ENCODE measurements at regions not wholly inside any gene's neighbourhood (a gene's known extent, or its start where the extent isn't known, plus 50 kb on each side); places are given as distances from the start of the nearest gene placed in this dataset.
"Not testable (repeated sequence)": the region's sequence is repeated elsewhere in the genome, so short reads cannot be mapped to it uniquely, and the experiment has no call there.

DNA sequence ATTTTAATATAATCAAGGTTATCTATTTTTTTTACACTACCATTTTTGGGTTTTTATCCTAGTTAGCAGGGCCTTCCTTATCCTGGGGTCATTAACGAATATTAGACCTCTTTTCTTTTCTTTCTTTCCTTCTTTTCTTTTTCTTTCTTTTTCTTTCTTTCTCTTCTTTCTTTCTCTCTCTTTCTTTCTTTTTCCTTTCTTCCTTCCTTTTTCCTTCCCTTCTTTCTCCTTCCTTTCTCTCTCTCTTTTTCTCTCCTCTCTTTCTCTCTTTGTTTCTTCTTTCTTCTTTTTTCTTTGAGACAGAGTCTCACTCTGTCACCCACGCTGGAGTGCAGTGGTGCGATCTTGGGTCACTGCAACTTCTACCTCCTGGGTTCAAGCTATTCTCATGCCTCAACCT lies 120.4 kb upstream of the PDE7B start:
- no peak for DNase-seq

DNA sequence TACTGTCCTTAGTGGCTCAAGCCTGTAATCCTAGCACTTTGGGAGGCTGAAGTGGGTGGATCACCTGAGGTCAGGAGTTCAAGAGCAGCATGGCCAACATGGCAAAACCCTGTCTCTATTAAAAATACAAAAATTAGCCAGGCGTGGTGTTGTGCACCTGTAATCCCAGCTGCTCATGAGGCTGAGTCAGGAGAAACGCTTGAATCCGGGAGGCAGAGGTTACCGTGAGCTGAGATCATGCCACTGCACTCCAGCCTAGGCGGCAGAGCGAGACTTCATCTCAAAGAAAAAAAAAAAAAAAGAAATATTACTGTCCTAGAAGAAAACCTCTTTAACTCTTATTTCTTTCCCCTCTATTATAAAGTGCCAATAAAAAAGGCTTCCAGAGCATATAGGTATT lies 115.2 kb upstream of the PDE7B start:
- not testable (repeated sequence) for DNase-seq

DNA sequence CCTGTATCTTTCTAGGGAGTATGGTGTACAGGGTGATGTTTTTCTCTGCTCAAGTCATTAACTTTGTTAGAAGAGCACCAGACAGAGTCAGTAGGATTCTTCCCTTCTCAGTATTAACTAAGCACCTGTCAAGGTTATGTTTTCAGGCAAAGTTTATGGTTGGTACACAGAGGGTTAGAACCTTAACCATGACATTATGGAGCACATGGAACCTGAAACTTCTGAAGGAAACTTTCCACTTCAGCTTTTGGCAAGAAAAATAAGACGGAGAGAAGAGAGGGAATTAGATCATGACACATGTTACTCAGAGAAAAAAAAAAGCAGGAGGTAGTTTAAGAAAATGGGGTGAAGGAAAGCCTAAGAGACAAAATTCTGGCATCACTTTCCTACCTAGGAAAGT lies 112.9 kb upstream of the PDE7B start:
- no peak for DNase-seq

DNA sequence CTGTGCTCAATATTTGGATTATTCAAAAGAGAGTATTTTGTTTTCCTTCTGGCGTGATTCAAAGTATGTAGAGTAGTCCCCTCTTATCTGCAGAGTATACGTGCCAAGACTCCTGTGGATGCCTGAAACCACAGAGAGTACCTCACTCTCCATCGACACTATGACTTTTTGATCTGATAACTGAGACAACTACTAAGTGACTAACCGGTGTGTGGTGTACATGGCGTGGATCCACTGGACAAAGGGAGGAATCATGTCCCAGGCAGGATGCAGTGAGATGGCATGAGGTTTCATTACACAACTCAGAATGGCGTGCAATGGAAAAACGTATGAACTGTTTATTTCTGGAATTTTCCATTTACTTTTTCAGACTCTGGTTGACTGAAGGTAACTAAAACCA lies 112.2 kb upstream of the PDE7B start:
- DNase-seq = no peak

DNA sequence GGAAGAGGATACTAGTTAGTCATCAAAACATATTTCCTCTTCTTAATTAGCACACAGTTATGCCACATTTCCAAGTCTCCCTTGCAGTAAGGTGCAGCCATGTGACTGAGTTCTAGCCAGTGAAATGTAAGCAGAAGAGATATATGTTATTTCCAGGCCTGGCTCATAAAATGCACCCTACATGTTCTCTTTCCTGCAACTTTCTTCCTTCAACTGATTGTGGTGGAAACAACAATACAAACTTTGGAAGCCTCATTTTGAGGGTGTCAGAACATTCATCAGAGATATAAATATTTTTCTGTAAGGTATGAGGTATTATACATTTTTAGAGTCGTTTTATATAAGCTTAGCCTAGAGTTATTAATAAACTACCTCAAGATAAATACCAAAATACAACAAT lies 110.9 kb upstream of the PDE7B start:
- no peak for DNase-seq

DNA sequence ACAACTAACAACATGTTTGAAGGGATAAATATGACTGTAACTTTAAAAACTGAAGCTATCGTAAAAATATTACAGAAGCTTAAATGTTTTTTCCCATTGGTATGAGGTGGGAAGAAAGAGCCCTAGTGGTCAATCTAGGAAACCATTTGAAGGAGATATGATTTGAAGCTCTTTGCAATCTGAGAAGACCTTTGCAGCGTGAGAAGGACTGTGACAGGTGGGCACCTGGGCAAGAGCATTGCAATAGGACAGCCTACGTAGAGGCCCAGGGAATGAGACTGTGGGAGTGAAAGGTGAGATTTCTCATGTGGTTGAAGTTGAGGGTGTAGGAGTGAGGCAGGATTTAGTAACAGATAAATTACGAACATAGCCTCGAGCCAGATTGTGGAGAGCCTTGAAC lies 108.0 kb upstream of the PDE7B start:
- no peak for DNase-seq

DNA sequence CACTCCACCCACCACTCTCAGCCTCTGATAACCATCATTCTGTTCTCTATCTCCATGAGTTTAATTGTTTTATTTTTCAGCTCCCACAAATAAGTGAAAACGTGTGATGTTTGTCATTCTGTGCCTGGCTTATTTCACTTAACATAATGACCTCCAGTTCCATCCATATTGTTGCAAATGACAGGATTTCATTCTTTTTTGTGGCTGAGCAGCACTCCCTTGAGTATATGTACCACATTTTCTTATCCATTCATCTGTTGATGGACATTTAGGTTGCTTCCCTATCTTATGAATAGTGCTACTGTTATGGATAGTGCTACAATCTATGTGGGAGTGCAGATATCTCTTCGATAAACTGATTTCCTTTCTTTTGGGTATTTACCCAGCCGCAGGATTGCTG lies 103.3 kb upstream of the PDE7B start:
- DNase-seq = no peak

DNA sequence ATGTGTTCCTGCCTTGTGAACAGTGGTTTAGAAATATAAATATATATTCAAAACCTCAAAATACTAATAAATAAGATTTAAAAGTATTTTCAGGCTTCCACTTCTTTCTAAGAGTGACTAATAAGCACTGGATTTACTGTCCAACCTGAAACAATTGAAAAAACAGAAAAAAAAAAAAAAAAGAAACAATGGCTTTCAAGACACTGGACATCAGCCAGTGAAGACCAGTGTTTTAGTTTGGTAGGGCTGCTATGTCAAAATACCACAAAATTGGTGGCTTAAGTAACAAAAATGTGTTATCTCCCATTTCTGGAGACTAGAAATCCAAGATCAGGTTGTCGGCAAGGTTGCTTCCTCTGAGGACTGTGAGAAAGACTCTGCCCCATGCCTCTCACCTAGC lies 101.4 kb upstream of the PDE7B start:
- DNase-seq = no peak

DNA sequence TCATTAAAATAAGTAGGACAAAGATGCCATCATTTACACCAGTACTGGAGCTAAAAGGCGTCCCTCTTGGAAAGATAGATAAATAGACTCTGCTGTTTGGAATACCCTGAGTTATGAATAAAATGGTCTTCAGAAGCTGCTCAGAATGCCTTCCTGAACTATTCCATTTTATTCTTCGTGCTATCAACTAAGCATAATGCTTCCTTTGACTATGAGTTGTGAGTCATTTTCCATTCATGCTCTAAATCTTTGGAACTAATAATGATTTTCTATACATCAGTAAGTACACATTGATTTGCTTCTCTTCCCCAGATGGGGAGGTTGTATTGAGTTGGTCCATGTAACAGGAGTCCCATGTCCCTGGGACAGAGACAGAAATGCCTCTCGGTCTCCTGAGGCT lies 98.3 kb upstream of the PDE7B start:
- DNase-seq = no peak

DNA sequence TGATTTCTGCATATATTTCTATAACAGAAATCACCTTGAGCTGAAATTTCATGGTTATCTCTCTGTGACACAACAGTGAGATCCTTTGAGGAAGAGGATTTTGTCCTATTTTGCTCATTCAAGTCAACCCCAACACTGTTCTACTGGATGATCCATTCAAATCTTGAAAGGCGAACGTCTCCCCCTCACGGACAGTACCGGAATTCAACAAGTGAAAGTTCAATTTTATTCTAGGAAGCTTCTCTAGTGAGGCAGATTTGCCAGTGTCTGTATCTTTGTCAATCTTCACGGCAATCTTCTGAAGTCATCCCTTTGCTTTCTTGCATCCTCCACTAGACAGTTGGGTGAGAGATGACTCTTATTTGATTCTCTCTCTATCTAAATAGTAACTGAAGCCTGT lies 91.7 kb upstream of the PDE7B start:
- no peak for DNase-seq

DNA sequence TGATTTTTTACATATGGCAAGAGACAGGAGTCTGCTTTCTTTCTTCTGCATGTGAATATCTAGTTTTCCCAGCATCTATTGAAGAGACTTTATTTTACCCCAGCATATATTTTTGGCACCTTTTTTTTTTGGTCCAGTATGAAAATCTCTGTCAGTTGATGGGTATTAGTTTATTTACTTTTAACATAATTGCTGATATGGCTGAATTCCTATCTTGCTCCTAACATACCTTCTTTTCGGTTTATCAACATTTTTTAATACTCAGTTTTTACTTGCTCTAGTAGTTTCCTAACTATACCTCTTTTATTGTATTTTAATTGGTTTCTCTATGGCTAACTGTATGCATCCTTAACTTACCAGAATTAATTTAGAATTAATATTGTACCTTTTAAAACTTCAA lies 77.5 kb upstream of the PDE7B start:
- DNase-seq = no peak

DNA sequence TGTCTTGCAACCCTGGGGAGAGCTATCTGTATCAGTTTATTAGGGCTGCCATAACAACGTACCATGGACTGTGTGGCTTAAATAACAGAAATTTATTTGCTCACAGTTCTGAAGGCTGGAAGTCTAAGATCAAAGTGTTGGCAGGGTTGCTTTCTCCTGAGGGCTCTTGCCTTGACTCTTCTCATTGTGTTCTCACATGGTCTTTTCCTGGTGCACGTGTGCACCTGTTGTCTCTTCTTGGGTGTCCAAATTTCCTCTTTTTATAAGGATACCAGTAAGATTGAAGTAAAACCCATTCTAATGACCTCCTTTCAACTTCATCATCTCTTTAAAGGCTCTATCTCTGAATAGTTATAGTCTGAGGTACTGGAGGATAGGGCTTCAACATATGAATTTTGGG lies 72.3 kb upstream of the PDE7B start:
- no peak for DNase-seq

DNA sequence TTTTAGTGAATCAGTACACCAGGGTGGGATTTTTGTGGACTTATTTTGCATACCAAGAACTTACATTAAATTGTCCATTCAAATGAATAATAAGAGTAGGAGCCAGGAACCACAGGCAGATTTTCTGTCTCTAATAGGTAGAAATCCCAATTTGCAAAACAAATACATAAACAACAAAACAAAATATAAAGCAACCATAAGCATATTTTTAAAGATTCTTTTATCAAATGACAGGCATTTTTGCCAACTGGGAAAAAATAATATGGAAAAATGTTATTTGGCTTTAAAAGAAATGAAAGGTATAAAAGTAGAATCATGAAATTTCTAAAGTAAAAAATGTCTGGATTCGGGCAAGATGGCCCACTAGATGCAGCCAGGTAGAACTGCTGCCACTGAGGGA lies 71.2 kb upstream of the PDE7B start:
- DNase-seq = no peak

DNA sequence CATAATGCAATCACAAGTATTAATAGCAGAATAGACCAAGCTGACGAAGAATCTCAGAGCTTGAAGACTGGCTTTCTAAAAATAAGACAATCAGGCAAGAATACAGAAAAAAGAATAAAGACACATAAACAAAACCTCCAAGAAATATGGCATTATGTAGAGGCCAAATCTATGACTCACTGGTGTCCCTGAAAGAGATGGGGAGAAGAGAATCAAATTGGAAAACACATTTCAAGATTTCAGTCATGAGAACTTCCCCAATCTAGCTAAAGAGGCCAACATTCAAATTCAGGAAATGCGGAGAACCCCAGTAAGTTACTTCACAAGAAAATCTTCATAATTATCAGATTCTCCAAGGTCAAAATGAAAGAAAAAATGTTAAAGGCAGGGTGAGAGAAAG lies 69.0 kb upstream of the PDE7B start:
- DNase-seq = no peak

DNA sequence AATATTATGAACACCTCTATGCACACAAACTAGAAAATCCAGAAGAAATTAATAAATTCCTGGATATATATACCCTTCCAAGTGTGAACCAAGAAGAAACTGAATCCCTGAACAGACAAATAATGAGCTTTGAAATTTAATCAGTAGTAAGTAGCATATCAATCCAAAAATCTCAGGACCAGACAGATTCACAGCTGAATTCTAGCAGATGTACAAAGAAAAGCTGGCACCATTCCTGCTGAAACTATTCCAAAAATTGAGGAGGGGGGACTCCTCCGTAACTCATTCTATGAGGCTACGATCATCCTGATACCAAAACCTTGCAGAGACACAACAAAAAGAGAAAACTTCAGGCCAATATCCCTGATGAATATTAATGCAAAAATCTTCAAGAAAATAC lies 67.0 kb upstream of the PDE7B start:
- no peak for DNase-seq

DNA sequence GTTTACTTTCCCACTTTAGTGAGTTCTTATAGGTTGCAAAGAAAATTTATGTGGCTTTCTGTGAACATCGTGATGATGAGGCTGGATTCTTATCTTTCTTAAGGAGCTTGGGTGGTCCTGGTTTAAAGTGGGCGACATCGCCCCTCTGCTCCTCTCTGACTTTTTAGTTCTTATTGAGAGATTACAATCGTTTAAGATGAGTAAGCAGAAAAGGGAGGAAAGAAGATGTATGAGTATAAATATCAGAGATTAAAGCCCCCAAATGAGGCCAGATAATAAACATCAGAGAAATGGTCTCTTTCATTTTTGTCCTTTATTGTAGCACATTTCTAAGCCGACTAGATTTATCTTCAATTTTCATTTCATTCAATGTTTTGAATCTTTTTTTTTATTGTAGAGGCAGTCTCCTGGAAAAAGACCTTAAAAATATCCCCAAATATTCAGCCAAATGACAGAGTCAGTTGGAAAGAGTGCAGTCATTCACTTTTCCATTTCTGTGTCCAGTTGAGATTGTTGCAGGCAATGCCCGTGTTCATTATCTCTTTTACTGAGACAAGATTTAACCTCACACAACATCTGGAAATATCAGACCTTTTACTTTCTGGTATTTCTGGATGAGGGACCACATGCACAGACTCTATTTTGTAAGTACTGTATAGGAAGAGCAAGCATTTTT lies 62.0 kb upstream of the PDE7B start:
- DNase-seq = no peak

DNA sequence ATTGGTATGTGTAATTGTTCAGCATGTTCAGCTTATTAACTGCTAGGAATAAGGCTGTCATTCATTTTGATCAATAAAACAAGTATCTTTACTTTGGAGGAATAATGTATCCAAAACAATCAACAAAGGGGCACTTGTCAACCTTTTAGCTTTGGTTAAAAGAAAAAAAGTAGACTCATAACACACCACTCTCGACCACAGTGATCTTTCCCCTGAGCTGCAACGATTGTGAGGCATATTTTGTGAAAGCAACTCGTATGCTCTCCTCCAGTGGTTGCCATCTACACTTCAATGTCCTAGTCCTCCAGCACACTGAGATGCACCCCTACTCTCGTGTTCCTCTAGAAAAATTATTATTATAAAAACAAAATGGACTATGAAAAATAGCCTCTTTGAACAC lies 60.1 kb upstream of the PDE7B start:
- DNase-seq = no peak

DNA sequence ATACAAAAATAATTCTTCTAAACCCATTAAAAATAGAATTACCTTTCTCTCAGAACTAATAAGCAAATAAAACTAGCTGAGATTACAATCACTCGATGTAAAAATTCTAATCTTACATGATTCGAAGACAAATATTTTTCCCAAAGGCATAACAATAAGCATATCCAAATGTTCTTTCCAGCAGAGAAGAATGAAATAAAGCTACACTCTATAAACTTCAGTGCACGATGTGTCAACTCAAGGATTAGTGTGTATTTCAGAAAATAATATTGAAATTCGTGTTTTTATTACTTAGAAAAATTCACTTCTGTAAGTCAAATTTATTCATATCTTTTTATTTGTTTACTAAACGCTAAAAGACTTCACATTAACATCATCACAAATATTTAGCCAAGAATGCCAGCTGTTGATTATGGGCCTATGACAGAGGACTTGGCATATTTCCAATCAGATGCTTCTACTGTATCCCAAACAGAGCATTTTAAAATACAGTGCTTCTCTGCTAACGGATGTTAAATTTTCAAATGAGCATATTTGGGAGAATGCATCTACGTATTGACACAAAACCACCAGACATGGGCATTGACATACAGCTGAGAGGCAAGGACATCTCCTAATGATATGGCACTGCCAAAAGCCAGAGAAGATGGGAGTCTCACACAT lies 54.7 kb upstream of the PDE7B start:
- no peak for DNase-seq

DNA sequence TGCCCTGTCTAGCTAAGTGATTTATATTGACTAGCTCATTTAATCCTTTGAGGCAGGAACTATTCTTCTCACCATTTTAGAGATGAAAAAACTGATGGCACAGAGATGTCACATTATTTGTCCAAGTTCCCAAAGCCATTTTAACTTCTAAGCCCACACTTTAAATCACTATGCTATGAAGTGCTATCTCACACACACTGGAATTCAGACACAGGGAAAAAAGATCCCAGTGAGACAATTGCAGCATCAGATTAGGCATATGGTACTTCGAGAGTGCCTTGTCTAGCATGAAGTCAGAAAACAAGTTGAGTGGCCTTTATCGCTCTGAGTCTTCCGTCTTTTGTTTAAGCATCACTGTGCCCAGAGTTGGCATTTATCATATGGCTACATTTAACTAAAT lies 54.1 kb upstream of the PDE7B start:
- DNase-seq = no peak

DNA sequence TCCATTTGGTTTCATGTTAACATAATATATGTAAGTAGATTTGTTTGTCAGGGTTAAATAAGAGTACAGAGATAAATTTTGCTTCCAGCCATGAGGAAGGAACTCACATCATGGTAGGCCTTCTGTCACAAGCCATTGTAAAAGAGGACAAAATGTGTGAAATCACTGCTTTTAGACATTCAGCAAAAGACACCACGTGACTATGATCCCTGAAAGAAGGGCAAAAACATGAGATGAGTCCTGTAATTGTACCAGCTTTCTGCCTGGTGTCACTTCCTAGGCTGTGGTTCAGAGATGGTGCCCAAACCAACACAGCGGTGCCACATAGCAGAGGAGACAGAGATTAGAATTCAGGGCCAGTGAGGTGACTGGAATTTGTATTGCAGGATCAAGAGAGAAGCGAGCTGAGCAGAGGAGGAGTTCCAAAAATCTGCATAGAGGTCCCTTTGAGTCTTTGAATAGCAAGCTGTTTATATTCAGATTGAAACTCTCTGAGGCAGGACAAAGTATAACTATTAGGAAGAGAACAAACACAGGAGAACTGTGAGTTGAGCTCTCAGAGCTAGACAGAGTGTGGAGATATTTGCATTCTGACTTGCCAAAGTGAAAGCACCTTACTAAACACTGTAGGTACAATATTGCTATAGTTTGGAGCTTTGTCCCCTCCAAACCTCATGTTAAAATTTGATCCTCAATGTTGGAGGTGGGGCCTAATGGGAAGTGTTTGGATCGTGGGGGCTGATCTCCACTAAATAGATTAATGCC lies 52.6 kb upstream of the PDE7B start:
- no peak for DNase-seq

Data from DMS 273 treated with DMSO at 0.1 percent for 48 hours (cell line).